ENCODE measurements at regions not wholly inside any gene's neighbourhood (a gene's known extent, or its start where the extent isn't known, plus 50 kb on each side); places are given as distances from the start of the nearest gene placed in this dataset.

DNA sequence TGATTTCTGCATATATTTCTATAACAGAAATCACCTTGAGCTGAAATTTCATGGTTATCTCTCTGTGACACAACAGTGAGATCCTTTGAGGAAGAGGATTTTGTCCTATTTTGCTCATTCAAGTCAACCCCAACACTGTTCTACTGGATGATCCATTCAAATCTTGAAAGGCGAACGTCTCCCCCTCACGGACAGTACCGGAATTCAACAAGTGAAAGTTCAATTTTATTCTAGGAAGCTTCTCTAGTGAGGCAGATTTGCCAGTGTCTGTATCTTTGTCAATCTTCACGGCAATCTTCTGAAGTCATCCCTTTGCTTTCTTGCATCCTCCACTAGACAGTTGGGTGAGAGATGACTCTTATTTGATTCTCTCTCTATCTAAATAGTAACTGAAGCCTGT, 91.7 kb upstream of the PDE7B start:
- in situ Hi-C loops (cut with MboI; ENCODE audit: low sequenced_read_pairs, unreplicated experiment): no loop called here
- TF ChIP-seq, protein P1, sequence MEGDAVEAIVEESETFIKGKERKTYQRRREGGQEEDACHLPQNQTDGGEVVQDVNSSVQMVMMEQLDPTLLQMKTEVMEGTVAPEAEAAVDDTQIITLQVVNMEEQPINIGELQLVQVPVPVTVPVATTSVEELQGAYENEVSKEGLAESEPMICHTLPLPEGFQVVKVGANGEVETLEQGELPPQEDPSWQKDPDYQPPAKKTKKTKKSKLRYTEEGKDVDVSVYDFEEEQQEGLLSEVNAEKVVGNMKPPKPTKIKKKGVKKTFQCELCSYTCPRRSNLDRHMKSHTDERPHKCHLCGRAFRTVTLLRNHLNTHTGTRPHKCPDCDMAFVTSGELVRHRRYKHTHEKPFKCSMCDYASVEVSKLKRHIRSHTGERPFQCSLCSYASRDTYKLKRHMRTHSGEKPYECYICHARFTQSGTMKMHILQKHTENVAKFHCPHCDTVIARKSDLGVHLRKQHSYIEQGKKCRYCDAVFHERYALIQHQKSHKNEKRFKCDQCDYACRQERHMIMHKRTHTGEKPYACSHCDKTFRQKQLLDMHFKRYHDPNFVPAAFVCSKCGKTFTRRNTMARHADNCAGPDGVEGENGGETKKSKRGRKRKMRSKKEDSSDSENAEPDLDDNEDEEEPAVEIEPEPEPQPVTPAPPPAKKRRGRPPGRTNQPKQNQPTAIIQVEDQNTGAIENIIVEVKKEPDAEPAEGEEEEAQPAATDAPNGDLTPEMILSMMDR (IDR thresholded peaks at IDR 0.05; ENCODE audit: borderline replicate concordance, control extremely low read depth, extremely low read depth, insufficient read depth, missing control alignments): no peak
- DNase-seq (ENCODE audit: low spot score): no peak

GRCh38 chr6:135774006-135774405, 77.5 kb upstream of the PDE7B start:
- TF ChIP-seq, protein P1 (IDR thresholded peaks at IDR 0.05; ENCODE audit: borderline replicate concordance, control extremely low read depth, extremely low read depth, insufficient read depth, missing control alignments): no peak
- in situ Hi-C loops (cut with MboI; ENCODE audit: low sequenced_read_pairs, unreplicated experiment): no loop called here
- no peak for DNase-seq (ENCODE audit: low spot score)

DNA sequence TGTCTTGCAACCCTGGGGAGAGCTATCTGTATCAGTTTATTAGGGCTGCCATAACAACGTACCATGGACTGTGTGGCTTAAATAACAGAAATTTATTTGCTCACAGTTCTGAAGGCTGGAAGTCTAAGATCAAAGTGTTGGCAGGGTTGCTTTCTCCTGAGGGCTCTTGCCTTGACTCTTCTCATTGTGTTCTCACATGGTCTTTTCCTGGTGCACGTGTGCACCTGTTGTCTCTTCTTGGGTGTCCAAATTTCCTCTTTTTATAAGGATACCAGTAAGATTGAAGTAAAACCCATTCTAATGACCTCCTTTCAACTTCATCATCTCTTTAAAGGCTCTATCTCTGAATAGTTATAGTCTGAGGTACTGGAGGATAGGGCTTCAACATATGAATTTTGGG, 72.3 kb upstream of the PDE7B start:
- in situ Hi-C loops (cut with MboI; ENCODE audit: low sequenced_read_pairs, unreplicated experiment): no loop called here
- TF ChIP-seq, protein P1 (IDR thresholded peaks at IDR 0.05; ENCODE audit: borderline replicate concordance, control extremely low read depth, extremely low read depth, insufficient read depth, missing control alignments): no peak
- DNase-seq (ENCODE audit: low spot score): no peak

DNA sequence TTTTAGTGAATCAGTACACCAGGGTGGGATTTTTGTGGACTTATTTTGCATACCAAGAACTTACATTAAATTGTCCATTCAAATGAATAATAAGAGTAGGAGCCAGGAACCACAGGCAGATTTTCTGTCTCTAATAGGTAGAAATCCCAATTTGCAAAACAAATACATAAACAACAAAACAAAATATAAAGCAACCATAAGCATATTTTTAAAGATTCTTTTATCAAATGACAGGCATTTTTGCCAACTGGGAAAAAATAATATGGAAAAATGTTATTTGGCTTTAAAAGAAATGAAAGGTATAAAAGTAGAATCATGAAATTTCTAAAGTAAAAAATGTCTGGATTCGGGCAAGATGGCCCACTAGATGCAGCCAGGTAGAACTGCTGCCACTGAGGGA, 71.2 kb upstream of the PDE7B start:
- in situ Hi-C loops (cut with MboI; ENCODE audit: low sequenced_read_pairs, unreplicated experiment): no loop called here
- TF ChIP-seq, protein P1 (IDR thresholded peaks at IDR 0.05; ENCODE audit: borderline replicate concordance, control extremely low read depth, extremely low read depth, insufficient read depth, missing control alignments): no peak
- no peak for DNase-seq (ENCODE audit: low spot score)

- no peak for DNase-seq (ENCODE audit: low spot score)
- TF ChIP-seq, protein P1 (IDR thresholded peaks at IDR 0.05; ENCODE audit: borderline replicate concordance, control extremely low read depth, extremely low read depth, insufficient read depth, missing control alignments): no peak
- in situ Hi-C loops (cut with MboI; ENCODE audit: low sequenced_read_pairs, unreplicated experiment): no loop called here
Observed at GRCh38 chr6:135782546-135782945, 69.0 kb upstream of the PDE7B start.

GRCh38 chr6:135784507-135784906, 67.0 kb upstream of the PDE7B start:
- TF ChIP-seq, protein P1 (IDR thresholded peaks at IDR 0.05; ENCODE audit: borderline replicate concordance, control extremely low read depth, extremely low read depth, insufficient read depth, missing control alignments): no peak
- in situ Hi-C loops (cut with MboI; ENCODE audit: low sequenced_read_pairs, unreplicated experiment): no loop called here
- DNase-seq (ENCODE audit: low spot score): no peak

Measured in GM13976 (cell line).